Middle frontal gyrus (tissue), 1 donor: ENCODE measurements at regions not wholly inside any gene's neighbourhood (a gene's known extent, or its start where the extent isn't known, plus 50 kb on each side); places are given as distances from the start of the nearest gene placed in this dataset.

ENCODE experiments used
- DNase-seq: peaks from one replicate; pipeline ENCODE4 v3.0.0-alpha.2; 2015; ENCODE audit warnings: low spot score; ENCODE audit errors: extremely low spot score

DNA sequence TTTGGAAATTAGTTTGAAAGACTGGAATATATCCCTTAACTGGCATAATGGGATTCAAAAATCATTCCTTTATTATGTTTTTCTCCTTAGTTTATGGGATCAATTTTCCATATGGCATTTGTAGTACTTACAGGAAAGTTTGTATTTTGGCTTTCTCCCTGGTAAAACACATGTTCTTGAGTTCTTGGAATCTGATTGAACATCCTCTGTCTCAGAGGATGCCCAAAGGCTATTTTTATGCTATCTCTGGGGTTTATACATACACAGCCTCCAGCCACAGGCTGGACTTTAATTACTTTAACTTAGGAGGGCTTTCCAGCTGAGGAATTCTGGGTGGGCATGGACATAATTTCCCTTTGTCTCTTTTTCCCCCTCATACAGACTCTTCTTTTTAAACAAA lies 236.4 kb downstream of the HGF start:
- DNase-seq: no peak

DNA sequence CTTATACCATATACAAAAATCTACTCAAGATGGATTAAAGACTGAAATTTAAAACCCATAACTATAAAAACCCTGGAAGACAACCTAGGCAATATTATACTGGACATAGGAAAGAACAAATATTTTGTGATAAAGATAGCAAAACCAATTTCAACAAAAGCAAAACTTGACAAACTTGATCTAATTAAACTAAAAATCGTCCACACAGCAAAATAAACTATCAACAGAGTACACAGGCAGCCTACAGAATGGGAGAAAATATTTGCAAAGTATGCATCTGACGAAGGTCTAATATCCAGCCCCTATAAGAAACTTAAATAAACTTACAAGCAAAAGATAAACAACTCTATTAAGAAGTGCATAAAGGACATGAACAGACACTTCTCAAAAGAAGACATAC lies 240.1 kb downstream of the HGF start:
- no peak for DNase-seq

DNA sequence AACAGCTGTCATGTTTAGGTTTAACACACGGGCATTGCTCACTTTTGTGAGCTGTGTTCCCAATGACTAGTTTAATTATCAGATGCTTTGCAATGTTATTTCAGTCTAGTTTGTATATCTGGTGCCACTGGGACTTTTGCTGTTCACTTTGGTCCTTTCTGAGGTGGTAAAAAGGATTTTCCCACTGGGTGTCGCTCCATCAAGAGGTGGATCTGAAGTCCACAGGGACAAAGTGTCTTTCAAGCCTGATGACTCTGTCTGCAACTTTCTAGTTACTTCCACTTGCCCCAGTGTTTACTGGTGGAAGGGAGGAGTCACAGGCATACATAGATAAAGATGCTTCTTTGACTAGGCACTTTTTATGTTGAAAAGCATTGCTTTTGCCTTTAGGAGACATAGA lies 242.2 kb downstream of the HGF start:
- DNase-seq: no peak

DNA sequence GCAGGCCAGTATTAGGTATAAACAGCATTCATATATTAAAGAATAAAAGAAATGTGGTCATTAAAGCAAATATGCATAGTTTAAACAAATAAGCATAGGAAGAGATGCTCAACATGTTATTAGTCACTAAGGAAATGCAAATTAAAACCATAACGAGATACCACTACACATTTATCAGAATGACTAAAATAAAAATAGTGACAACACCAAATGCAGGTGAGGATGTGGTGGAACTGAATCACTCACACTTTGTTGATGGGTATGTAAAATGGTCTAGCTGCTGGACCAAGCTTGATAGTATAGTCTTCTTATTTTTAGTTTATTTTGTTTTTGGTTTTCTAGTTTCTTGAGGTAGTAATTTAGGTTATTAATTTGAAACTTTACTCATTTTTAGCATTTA lies 242.9 kb downstream of the HGF start:
- DNase-seq: no peak

DNA sequence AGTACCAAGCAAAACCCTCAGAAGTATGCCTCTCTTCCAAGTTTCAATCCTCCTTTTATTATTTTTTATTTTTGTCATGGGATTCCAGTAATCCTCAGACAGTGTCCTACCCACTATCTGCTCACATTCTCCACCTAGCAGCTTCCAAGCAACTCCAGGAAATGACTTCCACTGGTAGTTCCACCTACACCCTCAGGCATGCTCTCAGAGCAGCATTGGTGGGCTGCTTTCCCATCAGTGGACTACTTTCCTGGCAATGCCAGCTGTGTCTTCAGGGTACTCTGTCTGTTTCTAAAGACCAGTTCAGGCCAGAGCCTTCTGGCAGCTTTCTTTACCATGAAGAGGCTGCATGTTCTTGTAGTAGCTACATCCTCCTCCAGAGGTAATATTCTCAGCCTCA lies 244.0 kb downstream of the HGF start:
- no peak for DNase-seq

DNA sequence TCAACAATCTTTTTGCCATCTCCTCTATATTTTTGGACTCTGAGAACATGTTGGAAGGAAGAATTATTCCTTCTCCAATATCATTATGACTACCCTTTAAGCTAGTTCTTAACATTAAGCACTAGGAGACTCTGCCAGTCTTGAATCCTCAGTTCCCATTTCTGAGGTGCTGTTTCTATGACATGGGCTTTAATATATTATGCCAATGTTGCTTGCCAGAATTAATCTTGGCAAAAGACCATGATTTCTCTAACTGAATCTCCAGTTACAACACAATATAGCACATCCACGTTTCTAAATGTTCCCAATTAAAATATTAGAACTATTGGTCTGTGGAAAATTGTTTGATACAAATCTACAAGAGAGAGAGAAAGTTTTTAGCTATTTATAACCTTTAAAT lies 250.0 kb downstream of the HGF start:
- no peak for DNase-seq

DNA sequence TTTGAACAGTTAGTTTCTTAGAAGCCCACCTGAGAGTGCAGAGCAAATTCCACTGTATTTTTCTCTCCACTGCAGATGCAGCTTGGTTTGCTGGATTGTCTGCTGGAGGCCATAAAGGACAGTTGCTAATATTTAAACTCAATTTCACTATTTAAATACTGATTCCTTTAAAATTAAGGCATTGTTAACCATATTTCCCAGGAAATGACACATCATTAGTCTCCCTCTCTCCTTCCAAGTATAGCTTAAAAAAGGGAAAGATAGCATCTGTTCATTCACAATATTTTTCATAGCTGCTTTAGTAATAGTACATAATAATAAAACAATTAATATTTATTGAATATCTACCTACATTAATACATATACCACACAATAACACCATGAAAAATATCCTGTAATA lies 252.9 kb downstream of the HGF start:
- no peak for DNase-seq

DNA sequence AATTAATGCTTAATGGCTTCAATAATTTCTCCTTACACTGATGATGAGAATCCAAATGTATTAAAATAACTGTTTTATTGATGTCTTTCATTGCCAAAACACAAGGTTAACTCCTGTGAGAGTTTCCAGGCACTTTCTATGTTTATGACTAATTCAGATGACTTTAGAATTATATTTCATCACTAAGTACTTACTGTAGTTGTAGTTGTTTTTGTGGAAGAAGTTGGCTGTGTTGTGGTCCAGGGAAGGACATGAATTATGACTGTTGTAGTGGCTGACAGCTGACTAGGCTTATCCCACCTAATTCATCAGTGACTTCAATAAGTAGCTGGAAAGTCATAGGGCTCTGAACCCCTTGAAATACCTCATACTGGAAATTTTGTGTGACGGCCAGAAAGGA lies 254.8 kb downstream of the HGF start:
- no peak for DNase-seq

DNA sequence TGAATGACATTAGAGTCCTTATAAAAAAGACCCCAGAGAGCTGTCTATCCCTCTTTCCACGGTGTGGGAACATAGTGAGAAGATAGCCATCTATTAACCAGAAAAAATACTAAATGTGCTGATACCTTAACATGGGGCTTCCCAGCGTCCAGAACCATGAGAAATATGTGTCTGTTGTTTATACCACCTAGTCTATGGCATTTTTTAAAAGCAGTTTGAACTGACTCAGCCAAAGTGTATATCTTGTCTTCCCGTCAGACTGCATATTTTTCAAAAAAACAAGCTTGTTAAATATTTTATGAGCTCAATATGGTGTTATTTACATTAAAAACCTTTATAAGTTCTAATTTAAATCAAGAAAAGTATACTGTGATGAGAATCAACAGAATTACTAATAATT lies 255.3 kb downstream of the HGF start:
- no peak for DNase-seq

DNA sequence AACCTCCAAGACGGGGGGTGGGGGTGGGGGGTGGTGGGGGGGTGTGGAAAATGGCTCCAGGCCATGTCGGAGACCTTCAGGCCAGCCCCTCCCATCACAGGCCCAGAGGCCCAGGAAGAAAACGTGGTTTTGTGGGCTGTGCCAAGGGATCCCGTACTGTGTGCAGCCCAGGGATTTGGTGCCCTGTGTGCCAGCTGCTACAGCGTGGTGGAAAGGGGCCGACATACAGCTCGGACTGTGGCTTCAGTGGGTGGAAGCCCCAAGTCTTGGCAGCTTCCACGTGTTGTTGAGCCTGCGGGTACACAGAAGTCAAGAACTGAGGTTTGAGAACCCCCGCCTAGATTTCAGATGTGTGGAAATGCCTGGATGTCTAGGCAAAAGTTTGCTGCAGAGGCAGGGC lies 259.7 kb downstream of the HGF start:
- no peak for DNase-seq

DNA sequence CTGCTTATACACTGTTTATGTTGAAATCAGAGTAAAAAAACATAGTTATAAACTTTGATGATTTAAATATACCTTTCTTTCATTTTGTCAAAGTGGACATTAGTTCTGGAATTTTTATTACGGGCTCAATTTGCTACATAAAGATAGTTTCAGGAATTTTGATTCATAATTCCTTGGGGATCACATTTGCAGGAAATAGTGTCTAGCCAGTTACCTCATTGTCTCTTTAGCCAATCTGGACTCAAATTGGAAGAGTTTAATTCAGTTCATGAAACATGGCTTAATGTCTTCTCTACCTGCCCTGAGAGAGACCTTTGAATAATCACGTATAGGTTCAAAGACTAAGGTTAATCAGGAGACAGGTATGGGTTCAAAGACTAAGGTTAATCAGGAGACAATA lies 262.6 kb downstream of the HGF start:
- no peak for DNase-seq

DNA sequence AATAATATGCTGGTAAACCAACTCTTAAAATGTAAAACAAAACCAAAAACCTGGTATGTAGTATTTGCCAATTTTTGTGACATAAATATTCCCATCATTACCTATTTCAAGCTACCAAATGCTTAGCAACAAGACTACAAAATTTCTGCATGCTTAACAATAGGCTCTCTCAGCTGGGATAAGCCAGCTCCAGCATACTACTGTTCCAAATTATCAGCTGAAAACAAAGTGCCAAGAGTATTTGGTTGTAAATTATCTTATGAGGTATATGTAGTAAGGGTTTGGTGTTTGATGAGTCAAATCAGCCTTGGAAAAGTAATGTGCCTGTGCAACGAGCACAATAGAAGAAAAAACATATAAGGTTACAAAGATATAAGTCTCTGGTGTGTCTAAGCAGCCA lies 263.2 kb downstream of the HGF start:
- DNase-seq: no peak

DNA sequence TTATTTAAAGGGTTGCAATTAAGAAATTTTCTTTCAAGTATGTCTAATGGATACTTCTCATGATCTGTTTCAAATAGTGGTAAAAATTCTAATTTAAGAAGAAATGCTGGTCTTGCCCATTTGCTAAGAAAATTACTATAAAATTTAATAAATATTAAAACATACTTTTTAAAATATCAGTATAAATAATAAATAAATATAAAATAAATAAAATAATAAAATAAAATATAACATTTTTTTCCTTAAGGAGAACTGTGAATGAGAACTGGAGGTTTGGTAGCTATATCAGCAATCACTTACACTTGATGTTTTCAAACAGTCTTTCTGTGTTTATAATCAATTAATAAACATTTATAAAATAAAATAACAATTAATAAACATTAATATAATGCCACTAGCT lies 266.1 kb downstream of the HGF start:
- no peak for DNase-seq

DNA sequence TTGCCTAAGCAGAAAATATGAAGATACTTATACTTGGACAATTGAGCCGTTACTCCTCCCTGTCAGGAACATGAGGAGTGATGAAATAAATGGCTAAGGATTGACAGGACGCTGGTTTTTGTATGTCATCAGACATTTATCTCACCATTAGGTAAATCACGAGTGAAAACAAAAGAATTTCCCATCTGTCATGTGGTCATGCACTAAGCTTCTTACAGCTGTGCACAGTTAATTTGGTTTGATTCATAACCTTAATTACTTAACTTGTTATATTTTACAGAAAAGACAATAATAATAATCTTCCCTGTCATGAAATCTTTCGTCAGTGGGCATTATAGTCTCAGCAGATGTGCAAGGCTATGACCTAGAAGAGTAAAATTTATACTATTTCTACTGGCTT lies 266.5 kb downstream of the HGF start:
- DNase-seq: no peak

DNA sequence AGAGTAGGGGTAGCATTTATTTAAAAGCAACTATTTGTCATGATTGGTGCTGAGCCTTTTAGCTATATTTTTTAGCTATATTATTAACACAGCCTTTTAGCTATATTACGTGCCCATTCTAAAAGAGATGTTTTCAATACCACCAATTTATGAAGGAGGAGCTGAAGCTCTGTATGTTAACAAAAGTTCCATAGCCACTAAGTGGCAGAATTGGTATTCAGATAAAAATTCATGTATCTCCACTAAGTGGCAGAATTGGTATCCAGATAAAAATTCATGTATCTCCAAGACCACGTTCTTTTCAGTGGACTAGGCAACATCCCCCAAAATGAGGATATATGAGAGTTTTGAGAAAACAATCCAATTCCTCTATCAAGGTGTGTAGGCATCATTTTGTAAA lies 268.6 kb downstream of the HGF start:
- DNase-seq: no peak

DNA sequence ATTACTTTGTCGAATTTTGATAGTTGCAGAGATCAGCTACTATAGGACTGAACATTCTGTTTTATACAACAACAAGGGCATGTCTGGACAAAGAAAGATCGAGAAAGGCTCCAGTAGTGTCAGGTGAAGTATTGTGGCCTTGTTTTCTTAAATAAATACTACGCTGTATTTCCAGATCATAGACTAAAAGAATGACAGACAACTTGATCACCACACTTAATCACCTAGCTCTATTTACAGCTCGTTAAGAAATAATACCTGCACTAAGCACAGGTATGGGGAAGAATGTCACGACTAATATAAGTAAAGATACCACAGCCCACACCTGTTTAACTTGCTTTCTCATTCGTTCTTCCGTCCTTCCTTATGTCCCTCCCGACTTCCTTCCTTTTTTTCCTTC lies 269.2 kb downstream of the HGF start:
- DNase-seq: no peak

DNA sequence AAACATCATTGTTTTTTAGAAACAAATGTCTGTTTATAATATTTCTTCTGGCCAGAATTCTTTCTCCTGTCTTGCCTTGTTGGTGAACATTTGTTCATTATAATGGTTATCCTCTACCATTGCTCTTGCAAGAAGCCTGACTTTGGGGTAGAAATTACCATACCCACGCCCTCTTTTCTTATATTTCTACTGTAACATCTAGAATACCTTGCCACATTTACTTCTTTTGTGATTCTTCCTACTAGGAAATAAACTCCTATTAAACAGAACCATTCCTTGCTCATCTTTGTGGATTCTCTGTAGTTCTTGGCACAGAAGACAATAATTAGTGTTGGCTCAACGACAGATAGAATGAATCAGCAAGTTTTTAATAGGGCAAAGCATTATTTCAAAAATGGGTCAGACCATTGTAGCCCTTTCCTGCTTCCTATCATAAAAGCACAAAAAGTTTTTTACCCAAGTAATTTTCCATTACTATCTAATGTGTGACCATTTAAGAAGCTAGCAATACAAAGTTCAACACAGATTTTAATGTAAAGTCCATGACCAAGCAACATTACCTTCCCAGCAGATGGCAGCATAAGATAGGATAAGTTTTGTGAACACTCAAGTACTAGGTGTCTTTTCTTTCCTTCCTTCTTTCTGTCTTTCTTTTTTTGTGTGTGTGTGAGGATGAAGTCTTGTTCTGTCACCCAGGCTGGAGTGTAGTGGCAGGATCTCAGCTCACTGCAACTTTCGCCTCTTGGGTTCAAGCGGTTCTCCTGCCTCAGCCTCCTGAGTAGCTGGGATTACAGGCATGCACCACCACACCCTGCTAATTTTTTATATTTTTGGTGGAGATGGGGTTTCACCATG lies 270.4 kb downstream of the HGF start:
- DNase-seq: peak; percentile 74

DNA sequence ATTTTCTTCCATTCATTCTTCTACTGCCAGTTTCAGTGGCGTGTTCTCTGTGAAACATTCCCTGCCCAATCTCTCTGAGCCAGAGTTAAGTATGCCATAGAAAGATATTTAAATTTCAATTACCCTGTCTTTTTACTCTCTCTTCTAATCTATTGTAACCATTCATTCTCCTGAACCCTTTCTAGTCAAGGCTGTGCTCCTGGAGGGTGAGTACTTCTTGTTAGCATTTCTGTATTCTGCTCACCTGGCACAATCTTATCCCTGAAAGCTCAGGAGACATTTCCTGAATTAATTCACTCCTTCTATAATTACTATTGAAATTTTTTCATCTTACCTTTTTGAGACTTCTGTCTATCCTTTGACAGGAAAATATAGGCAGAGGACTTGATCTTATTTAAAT lies 271.7 kb downstream of the HGF start:
- no peak for DNase-seq

DNA sequence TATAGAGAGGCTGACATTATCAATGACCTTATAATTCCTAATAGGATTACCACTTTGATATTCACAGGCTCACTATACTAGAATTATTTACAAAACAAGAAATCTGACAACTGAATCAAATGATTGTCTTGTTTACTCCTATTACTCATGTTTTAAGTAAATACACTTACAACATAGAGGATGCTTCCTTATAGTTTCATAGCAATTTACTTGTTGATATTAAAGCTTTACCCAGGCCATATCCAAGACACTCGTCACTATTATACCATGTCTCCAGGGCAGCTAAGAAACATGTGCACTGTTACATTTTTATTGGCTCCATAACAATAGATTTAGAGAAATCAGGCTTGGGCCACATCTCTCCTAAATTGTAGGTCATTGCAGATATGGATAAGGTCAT lies 276.9 kb downstream of the HGF start:
- no peak for DNase-seq

DNA sequence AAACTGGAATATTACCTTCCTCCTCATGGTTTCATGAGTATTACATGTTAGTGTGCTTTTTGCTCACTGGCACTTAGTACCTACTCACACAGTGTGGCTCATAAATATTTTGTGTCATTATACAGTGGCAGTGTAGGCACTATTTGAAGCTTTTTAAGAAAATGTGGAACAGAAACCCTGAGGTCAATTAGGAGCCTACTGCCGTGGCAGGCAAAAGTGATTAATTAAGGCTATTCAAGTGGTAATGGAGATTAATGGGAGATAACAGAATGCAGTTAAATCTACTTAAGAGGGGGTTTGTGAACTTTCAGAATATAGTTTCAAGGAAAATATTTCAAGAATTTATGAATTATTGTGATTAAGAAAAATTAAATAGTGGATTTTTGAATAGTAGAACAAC lies 277.6 kb downstream of the HGF start:
- DNase-seq: no peak

DNA sequence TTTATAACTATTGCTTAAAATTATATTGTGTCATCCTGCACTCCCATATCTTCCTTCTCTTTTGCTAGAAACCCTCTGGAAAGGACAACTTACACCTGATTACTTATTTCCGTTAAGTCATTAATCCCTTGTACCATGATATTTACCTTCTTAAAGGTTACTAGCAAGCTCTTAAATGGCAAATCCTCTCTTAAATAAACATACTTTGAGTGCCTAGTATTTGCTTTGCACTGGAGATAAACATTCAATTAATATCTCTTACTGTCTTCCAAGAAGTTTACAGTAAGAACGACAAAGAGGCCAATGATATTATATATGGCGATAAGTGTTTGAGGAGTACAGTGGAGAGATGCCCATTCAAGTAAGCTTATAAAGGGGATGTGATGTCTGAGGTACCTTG lies 278.3 kb downstream of the HGF start:
- DNase-seq: no peak

DNA sequence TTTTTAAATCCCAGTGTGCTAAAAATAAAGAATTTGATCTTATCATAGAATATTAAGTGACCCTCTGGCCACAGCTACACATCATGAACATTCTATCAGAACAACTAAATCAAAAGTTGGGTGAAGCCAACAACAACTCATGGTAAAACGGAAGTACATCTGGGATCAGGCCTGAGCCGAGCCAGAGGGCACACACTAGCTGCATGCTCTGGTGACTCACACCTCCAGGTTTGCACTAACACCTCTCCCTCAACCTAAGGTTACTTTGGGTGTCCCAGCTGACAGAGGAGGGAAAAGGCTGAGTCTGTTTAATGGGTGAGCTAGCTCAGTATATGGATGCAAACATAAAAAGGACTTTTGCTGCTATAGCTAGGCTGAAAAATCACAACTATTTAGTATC lies 281.6 kb downstream of the HGF start:
- no peak for DNase-seq

DNA sequence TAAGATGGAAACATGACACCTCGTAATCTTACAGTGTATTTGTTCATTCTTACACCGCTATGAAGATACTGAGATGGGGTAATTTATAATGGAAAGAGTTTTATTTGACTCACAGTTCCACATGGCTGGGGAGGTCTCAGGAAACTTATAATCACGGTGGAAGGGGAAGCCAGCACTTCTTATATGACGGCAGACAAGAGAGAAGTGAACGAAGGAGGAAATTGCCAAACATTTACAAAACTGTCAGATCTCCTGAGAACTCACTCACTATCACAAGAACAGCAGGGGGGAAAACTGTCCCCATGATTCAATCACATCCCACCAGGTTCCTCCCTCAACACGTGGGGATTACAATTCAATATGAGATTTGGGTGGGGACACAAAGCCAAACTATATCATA lies 282.3 kb downstream of the HGF start:
- DNase-seq: no peak

DNA sequence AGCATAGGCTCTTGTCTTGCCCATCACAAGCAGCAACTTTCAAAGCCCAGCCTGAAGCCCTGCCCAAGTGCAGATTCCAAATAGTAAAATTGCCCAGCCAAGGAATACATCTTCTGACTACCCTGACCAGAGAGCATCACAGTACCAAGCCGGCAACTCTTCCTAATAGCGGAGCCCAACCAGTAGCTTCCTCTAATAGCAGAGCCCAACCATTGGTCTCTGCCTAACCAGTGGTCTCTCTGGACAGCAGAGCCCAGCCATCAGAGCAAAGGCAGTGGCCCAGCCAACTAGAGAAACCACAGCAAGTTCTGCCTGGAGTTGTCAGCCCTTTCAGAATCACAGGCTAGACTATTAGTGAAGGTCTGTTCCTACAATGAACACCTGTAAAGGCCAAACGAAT lies 285.6 kb downstream of the HGF start:
- DNase-seq: no peak
